ENCODE measurements at regions not wholly inside any gene's neighbourhood (a gene's known extent, or its start where the extent isn't known, plus 50 kb on each side); places are given as distances from the start of the nearest gene placed in this dataset.

DNA sequence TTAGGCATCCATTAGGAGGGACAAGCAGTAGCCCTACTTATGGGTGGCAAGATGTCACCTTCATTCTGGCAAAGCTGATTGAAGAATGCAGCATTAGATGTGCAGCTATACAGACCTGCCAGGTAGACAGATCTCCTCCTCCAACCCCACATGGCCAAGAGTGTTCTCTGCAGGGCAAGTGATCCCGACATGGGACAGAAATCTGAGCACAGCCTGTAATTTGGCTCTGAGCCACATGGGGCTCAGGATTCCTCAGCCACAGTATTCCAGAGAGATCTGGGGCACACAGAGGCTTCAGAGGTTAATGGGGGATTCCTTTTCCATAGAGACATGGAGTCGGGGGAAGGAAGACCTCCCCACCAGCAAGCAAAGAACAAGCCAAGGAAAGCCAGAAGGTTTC, 58.7 kb upstream of the GDF10 start:
- Histone ChIP-seq H3K27me3 (ENCODE audit: control insufficient read depth, insufficient read depth, low read length) (peaks cover 4% of the 10 kb centered on the region), H3K27ac (ENCODE audit: low read length) (no peak overlapping the region), H3K4me3 (ENCODE audit: low read length) (no peak overlapping the region), H3K4me1 (ENCODE audit: control insufficient read depth, insufficient read depth, low read length) (no peaks in the 10 kb centered on the region), H3K9me3 (ENCODE audit: control insufficient read depth, low read depth, low read length) (no peaks in the 10 kb centered on the region), H3K36me3 (ENCODE audit: control insufficient read depth, insufficient read depth, low read length) (no peaks in the 10 kb centered on the region)
- DNase-seq = no peak
- WGBS (ENCODE audit: insufficient coverage, low lambda C conversion rate) = no CpG with 5 or more reads among the region's 2 CpGs

DNA sequence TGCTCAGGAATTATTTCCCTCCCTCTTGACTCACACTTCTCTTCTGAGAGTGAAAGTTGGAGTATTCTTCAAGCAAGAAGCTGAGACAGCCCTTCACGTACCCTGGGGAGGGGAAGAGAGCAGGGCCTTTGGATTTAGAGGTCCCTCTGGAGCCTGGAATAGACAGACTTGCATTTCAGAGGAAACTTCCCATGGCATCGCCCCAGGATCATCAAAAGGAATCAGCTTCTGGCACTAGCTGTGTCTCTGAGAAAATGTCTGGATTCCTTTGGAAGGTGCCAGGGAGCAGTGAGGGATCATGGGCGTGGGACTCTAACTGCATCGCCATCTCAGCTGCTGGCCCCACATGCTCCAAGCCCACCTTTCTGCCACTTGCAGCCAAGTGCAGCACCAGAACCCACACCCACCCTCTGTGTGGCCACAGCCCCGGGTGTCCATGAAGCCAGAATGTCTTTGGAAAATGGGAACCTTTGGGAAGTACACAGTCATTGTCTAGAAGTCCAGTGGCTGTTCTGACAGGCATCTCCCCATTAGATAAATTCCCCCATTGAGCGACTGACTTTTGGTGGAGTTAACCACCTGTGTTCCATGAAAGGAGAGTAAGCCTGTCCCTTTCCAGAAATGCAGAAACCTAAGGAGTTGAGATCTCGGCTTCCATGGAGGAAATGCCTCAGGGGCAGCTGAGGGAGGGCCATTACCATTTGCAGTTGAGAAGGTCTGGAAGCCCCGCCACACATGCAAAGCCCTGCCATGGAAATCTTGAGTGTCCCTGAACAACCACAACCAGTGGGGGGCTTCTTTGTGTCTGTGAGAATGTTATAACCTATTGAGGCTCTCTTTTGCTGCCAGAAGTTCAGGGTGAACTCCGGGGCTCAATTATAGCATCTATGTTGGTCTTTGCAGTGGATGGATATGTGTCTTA, 57.8 kb upstream of the GDF10 start:
- no peak for DNase-seq
- WGBS (ENCODE audit: insufficient coverage, low lambda C conversion rate) = 100% methylated on average over 1 of the region's 9 CpGs

GRCh38 chr10:47243356-47243755, 56.6 kb upstream of the GDF10 start:
- Histone ChIP-seq H3K4me1 (ENCODE audit: control insufficient read depth, insufficient read depth, low read length) (no peaks in the 10 kb centered on the region), H3K4me3 (ENCODE audit: low read length) (no peak overlapping the region), H3K27ac (ENCODE audit: low read length) (no peak overlapping the region), H3K27me3 (ENCODE audit: control insufficient read depth, insufficient read depth, low read length) (peaks cover 4% of the 10 kb centered on the region), H3K36me3 (ENCODE audit: control insufficient read depth, insufficient read depth, low read length) (no peaks in the 10 kb centered on the region), H3K9me3 (ENCODE audit: control insufficient read depth, low read depth, low read length) (no peaks in the 10 kb centered on the region)
- DNase-seq = no peak
- WGBS (ENCODE audit: insufficient coverage, low lambda C conversion rate) = no CpG with 5 or more reads among the region's 4 CpGs

More for the DNA sequence above, 57.8 kb upstream of the GDF10 start:
- H3K4me1 ChIP-seq (ENCODE audit: control insufficient read depth, insufficient read depth, low read length) = no peaks in the 10 kb centered on the region
- no peaks in the 10 kb centered on the region for H3K36me3 ChIP-seq (ENCODE audit: control insufficient read depth, insufficient read depth, low read length)
- H3K9me3 ChIP-seq (ENCODE audit: control insufficient read depth, low read depth, low read length) = no peaks in the 10 kb centered on the region
- H3K27me3 ChIP-seq (ENCODE audit: control insufficient read depth, insufficient read depth, low read length) = peaks cover 4% of the 10 kb centered on the region
- no peak overlapping the region for H3K4me3 ChIP-seq (ENCODE audit: low read length)
- H3K27ac ChIP-seq (ENCODE audit: low read length) = no peak overlapping the region

- WGBS (ENCODE audit: insufficient coverage, low lambda C conversion rate) = no CpG with 5 or more reads among the region's 4 CpGs
- Histone ChIP-seq H3K27ac (ENCODE audit: low read length) (no peak overlapping the region), H3K27me3 (ENCODE audit: control insufficient read depth, insufficient read depth, low read length) (peaks cover 4% of the 10 kb centered on the region), H3K9me3 (ENCODE audit: control insufficient read depth, low read depth, low read length) (no peaks in the 10 kb centered on the region), H3K4me3 (ENCODE audit: low read length) (no peak overlapping the region), H3K4me1 (ENCODE audit: control insufficient read depth, insufficient read depth, low read length) (no peaks in the 10 kb centered on the region), H3K36me3 (ENCODE audit: control insufficient read depth, insufficient read depth, low read length) (no peaks in the 10 kb centered on the region)
- no peak for DNase-seq
These were observed 56.2 kb upstream of the GDF10 start for GRCh38 chr10:47243791-47244190.

- Histone ChIP-seq H3K4me3 (ENCODE audit: low read length) (no peak overlapping the region), H3K27me3 (ENCODE audit: control insufficient read depth, insufficient read depth, low read length) (peaks cover 4% of the 10 kb centered on the region), H3K27ac (ENCODE audit: low read length) (no peak overlapping the region), H3K36me3 (ENCODE audit: control insufficient read depth, insufficient read depth, low read length) (no peaks in the 10 kb centered on the region), H3K9me3 (ENCODE audit: control insufficient read depth, low read depth, low read length) (no peaks in the 10 kb centered on the region), H3K4me1 (ENCODE audit: control insufficient read depth, insufficient read depth, low read length) (no peaks in the 10 kb centered on the region)
- no peak for DNase-seq
- no CpG with 5 or more reads among the region's 15 CpGs for WGBS (ENCODE audit: insufficient coverage, low lambda C conversion rate)
These were observed 55.2 kb upstream of the GDF10 start for GRCh38 chr10:47244560-47245500.

DNA sequence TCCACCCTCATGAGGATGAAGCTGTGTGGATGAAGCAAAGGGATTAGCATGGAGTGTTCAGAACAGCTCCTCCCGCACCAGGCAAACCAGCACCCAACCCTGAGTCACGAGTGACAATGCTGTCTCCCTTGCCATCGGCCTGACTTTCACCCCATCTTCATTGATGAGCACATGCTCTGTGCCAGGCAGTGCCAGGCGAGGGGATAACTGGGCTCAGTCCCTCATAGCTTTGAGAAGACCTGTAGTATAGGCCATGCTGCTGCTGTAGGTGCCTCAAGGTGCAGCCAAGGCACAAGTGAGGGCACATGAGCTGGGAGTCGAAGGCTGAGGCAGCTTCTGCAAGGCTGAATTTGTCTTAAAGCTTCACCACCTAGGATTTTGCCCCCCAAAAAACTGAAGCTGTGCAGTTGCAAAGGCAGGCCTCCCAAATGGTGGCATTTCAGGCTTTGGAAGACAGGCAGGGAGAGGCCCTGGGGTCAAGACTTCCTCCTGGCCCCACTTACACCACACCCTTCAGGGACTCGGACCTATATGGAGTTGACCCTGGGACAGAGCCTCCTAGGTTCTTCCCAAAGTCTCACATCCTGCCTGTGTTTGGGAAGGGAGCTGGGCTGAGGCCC, 54.2 kb upstream of the GDF10 start:
- WGBS (ENCODE audit: insufficient coverage, low lambda C conversion rate) = no CpG with 5 or more reads among the region's 6 CpGs
- H3K27me3 ChIP-seq (ENCODE audit: control insufficient read depth, insufficient read depth, low read length) = peaks cover 4% of the 10 kb centered on the region
- no peak overlapping the region for H3K27ac ChIP-seq (ENCODE audit: low read length)
- H3K36me3 ChIP-seq (ENCODE audit: control insufficient read depth, insufficient read depth, low read length) = no peaks in the 10 kb centered on the region
- no peak overlapping the region for H3K4me3 ChIP-seq (ENCODE audit: low read length)
- DNase-seq = no peak
- no peaks in the 10 kb centered on the region for H3K9me3 ChIP-seq (ENCODE audit: control insufficient read depth, low read depth, low read length)
- no peaks in the 10 kb centered on the region for H3K4me1 ChIP-seq (ENCODE audit: control insufficient read depth, insufficient read depth, low read length)

DNA sequence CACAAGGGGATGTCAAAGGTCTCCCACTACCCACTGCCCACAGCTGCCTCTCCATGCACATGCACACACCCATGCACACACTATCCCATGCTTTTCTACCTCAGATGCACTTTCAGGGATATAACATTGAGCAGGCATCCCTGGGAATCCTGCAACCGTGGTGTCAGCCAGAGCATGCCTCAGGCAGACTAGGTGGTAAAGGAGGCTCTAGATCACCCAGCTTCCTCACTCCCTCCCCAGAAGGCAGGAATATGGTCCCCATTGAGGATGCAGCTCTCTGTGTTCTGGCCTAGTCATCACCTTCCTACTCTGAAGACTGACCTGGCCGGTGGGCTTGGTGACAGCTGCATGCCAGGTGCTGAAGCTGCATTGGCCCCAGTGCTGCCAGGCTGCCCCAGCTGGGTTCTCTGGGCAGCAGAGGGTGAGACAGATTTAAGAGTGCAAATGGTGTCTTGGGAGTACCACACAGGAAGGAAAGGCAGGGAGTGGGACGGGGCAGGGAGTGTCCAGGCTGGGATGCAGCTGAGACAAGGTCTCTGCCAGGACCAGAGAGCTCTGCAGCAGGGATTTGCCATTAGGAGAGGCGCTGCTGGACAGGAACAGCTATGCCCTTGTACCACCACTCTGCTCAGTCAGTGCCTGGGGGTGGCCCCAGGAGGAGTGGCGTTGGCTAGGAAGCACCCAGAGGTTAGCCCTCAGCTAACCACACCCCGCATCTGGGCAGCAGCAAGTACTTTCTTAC, 53.4 kb upstream of the GDF10 start:
- H3K27ac ChIP-seq (ENCODE audit: low read length) = no peak overlapping the region
- H3K4me3 ChIP-seq (ENCODE audit: low read length) = no peak overlapping the region
- peaks cover 4% of the 10 kb centered on the region for H3K27me3 ChIP-seq (ENCODE audit: control insufficient read depth, insufficient read depth, low read length)
- no peaks in the 10 kb centered on the region for H3K4me1 ChIP-seq (ENCODE audit: control insufficient read depth, insufficient read depth, low read length)
- no peak for DNase-seq
- H3K9me3 ChIP-seq (ENCODE audit: control insufficient read depth, low read depth, low read length) = no peaks in the 10 kb centered on the region
- H3K36me3 ChIP-seq (ENCODE audit: control insufficient read depth, insufficient read depth, low read length) = no peaks in the 10 kb centered on the region
- WGBS (ENCODE audit: insufficient coverage, low lambda C conversion rate) = no CpG with 5 or more reads among the region's 6 CpGs

DNA sequence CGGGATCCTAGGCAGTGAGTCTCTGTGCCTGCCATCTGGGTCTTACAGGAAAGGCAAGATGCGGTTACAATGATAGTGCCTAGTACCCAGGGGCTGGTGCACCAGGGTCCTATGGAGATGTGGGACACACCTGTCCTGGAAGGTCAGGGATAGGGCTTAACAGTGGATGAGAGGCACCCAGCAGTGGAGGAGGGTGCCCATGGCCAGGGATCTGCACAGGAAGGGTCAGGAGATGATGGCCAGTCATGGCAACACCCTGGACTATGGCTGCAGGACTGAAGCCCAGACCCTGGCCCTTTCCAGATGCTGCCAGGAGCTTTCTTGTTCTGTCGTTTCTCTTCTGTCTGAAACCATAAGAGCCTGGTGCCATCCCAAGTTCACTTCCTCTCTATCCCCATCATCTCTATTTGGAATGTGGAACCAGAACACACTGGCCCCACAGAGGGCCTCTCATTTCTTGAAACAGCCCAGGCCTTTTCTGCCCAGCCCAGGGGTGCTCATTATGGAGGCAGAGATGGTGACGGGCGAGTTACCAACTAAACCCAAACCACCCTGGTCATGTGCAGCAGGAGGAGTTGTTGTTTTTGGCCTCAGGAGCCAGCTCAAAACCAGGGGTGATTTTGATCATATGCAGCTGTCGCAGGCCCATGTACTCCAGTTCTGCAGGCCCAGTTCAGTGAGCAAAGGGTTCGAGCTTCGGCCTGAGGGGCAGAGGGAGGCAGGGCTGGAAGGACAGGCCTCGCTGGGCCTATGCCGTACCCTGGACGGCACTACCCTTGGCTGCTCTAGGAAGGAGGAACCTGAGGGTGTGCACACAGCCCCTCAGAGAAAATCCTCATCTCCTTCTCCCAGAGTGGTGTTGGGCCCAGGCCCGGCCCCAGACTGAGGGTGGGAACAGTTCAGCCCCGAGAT, 52.6 kb upstream of the GDF10 start:
- DNase-seq = no peak

DNA sequence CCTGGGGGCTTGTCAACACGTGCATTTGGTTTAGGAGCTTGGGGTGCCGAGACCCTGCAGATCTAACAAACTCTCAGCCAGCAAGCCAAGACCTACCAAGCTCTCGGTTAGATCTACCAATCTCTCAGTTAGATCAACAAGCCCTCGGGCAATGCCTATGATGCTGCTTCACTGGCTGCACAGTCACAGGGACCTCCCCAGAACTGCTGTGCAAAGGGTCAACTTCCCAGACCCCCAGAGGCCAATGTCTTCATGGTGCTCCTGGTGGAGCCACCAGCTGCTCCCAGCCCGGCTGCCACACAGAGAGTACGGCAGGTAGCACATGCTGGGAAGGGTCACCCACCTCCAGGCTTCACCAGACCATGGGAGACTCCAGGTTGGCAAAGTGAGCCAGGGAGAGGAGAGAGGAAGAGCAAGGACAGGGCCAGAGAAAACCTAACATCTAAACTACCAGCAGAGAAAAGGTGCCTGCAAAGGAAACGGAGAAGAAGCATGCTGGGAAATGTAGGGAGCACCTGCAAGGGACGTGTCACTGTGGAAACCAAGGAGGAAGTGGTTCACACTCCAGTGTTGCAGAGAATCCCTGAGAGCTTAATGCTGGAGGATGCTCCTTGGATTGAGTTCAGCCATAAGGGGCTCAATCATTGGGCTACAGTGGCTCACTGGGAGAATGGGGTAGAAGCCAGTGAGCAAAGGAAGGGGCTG, 51.5 kb upstream of the GDF10 start:
- no peak for DNase-seq
- Histone ChIP-seq H3K27me3 (ENCODE audit: control insufficient read depth, insufficient read depth, low read length) (no peaks in the 10 kb centered on the region), H3K27ac (ENCODE audit: low read length) (no peak overlapping the region), H3K4me1 (ENCODE audit: control insufficient read depth, insufficient read depth, low read length) (no peaks in the 10 kb centered on the region), H3K36me3 (ENCODE audit: control insufficient read depth, insufficient read depth, low read length) (no peaks in the 10 kb centered on the region), H3K9me3 (ENCODE audit: control insufficient read depth, low read depth, low read length) (no peaks in the 10 kb centered on the region), H3K4me3 (ENCODE audit: low read length) (no peak overlapping the region)
- no CpG with 5 or more reads among the region's 8 CpGs for WGBS (ENCODE audit: insufficient coverage, low lambda C conversion rate)

More for the DNA sequence above, 52.6 kb upstream of the GDF10 start:
- Histone ChIP-seq H3K4me1 (ENCODE audit: control insufficient read depth, insufficient read depth, low read length) (no peaks in the 10 kb centered on the region), H3K27ac (ENCODE audit: low read length) (no peak overlapping the region), H3K36me3 (ENCODE audit: control insufficient read depth, insufficient read depth, low read length) (no peaks in the 10 kb centered on the region), H3K4me3 (ENCODE audit: low read length) (no peak overlapping the region), H3K27me3 (ENCODE audit: control insufficient read depth, insufficient read depth, low read length) (peaks cover 3% of the 10 kb centered on the region), H3K9me3 (ENCODE audit: control insufficient read depth, low read depth, low read length) (no peaks in the 10 kb centered on the region)
- no CpG with 5 or more reads among the region's 13 CpGs for WGBS (ENCODE audit: insufficient coverage, low lambda C conversion rate)

All from large intestine (tissue), 3 donors.